Psoas muscle (tissue), 7 donors: ENCODE measurements at regions not wholly inside any gene's neighbourhood (a gene's known extent, or its start where the extent isn't known, plus 50 kb on each side); places are given as distances from the start of the nearest gene placed in this dataset.

Source experiments
- ATAC-seq, 4 donors: fragments of 200-7000 bp; cut with Tn5 transposase; one replicate each; pipeline ENCODE4 v1.9.1; 2020; ENCODE audit warnings: moderate library complexity in 3 of 4, mild to moderate bottlenecking in 2 of 4
- DNase-seq, 2 donors: peaks; one replicate each; pipeline ENCODE4 v3.0.0-alpha.2; 2020
- H3K27ac ChIP-seq: fragments of 200-600 bp; one replicate; pipeline ENCODE4 v1.8.0; 2022
- H3K27me3 ChIP-seq, 3 donors: fragments of 200-600 bp in 1 of 3; one replicate each; pipeline versions ENCODE4 v1.6.1 to v1.8.0; 2013 to 2022; ENCODE audit warnings: low read length in 2 of 3, mild to moderate bottlenecking in 2 of 3, moderate library complexity in 1 of 3; ENCODE audit not compliant: insufficient read depth in 3 of 3
- H3K36me3 ChIP-seq, 2 donors: fragments of 200-600 bp in 1 of 2; one replicate each; pipeline versions ENCODE4 v1.6.1 to v1.8.0; 2013 to 2022; ENCODE audit warnings: low read depth in 1 of 2, mild to moderate bottlenecking in 1 of 2, moderate library complexity in 1 of 2; ENCODE audit not compliant: insufficient read depth in 1 of 2
- H3K4me1 ChIP-seq: fragments of 200-600 bp; one replicate; pipeline ENCODE4 v1.8.0; 2022
- H3K4me3 ChIP-seq: fragments of 200-600 bp; one replicate; pipeline ENCODE4 v1.8.0; 2022; ENCODE audit warnings: mild to moderate bottlenecking
- H3K9me3 ChIP-seq: fragments of 200-600 bp; one replicate; pipeline ENCODE4 v1.8.0; 2022
- CTCF ChIP-seq: fragments of 200-600 bp; IDR thresholded peaks from one replicate; pipeline ENCODE4 v1.8.0; 2022; ENCODE audit warnings: antibody characterized with exemption
- WGBS, 3 donors: extraction: QIAGEN DNeasy Blood & Tissue Kit; methylation state at CpG; one replicate each; pipeline versions ENCODE4 v1.1.6 to v1.1.7; 2013; 5-methylcytosine and 5-hydroxymethylcytosine counted together
- intact Hi-C, 2 donors: fragments of 100-400 bp; cut with DNase I; formaldehyde crosslinking; loops; one replicate each; pipeline versions ENCODE4 v1.11.0 to v1.14.2; 2022
- donor health status: healthy with polysubstance abuse.
- donor health status: DM: no; HTN: no; CAD: no; lungs with moderate emphysema.
- donor health status: Bipolar disorder and iron deficiency.
- donor health status: healthy.
- donor health status: DM: yes; HTN: yes; CAD: no.
- donor health status: DM: no; HTN: no; CAD: no.
- donor health status: DM: yes; HTN: yes; CAD: no.

- no peak for ATAC-seq
- intact Hi-C loops: no loop called here
Observed at GRCh38 chr11:112631333-112631732, 329.9 kb upstream of the NCAM1 start.

GRCh38 chr11:112632866-112633505 lies 328.2 kb upstream of the NCAM1 start:
- no peak for TF ChIP-seq CTCF
- Histone ChIP-seq H3K36me3 (no peaks in the 10 kb centered on the region), H3K27me3 (peaks cover 0 to 24% (median 3%) of the 10 kb centered on the region in 3 donors), H3K4me1 (peaks cover 7% of the 10 kb centered on the region), H3K4me3 (no peak overlapping the region), H3K9me3 (no peaks in the 10 kb centered on the region), H3K27ac (no peak overlapping the region)
- intact Hi-C loops: no loop called here
- ATAC-seq: no peak
- 73 to 77% (median 75%) methylated on average over 5 of the region's 5 CpGs for WGBS, 3 donors
- no peak for DNase-seq

More at GRCh38 chr11:112631333-112631732, 329.9 kb upstream of the NCAM1 start:
- H3K27ac ChIP-seq: no peak overlapping the region
- peaks cover 0 to 15% (median 3%) of the 10 kb centered on the region in 3 donors for H3K27me3 ChIP-seq
- H3K9me3 ChIP-seq: no peaks in the 10 kb centered on the region
- no peak for DNase-seq
- H3K4me3 ChIP-seq: no peak overlapping the region
- no peaks in the 10 kb centered on the region for H3K36me3 ChIP-seq
- H3K4me1 ChIP-seq: peaks cover 7% of the 10 kb centered on the region
- no peak for TF ChIP-seq CTCF

- Histone ChIP-seq H3K36me3 (no peaks in the 10 kb centered on the region), H3K4me1 (peaks cover 7% of the 10 kb centered on the region), H3K9me3 (peaks cover 11% of the 10 kb centered on the region), H3K27me3 (peaks cover 0 to 27% (median 3%) of the 10 kb centered on the region in 3 donors), H3K27ac (no peak overlapping the region), H3K4me3 (no peak overlapping the region)
- WGBS, 3 donors: 19 to 26% (median 23%) methylated on average over 6 of the region's 6 CpGs
- TF ChIP-seq CTCF: no peak
- ATAC-seq: no peak
- intact Hi-C loops: no loop called here
- DNase-seq: no peak
Observed at GRCh38 chr11:112634551-112634950, 326.7 kb upstream of the NCAM1 start.

DNA sequence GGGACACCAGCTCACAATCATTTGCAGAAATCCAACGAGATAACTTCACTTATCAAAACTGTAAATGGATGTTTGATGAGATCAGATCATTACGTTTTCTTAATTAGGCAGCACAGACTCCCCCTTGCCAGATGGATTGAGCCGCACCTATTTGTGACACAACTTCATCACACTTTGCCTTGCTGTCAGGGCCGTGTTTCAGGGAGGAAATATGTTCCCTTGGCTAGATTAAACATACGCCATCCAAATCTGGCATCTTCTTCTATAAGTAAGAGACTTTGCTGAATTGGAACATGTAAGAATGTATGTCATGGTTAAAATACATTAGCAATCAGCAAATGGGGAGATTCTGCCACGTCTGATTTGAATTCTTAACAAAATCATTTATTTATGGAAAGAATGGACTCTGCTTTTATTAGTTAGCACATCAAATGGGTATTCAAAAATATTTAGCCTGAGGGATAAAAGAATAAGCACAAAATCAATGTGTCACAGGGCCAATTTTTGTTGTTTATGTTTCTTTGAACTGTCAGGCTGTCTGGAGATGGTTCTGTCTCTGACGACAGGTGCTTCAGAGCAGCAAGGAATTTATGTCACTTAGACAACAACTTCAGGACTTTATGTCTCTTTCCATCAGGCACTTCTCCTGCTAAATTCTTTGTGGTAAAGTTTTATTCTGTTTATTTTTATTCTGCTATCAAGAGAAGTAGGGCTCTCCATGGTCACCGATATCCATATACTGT lies 326.1 kb upstream of the NCAM1 start:
- H3K9me3 ChIP-seq: peaks cover 17% of the 10 kb centered on the region
- no peak for TF ChIP-seq CTCF
- peaks cover 7% of the 10 kb centered on the region for H3K4me1 ChIP-seq
- no peak overlapping the region for H3K27ac ChIP-seq
- 30 to 43% (median 35%) methylated on average over 8 of the region's 8 CpGs for WGBS, 3 donors
- peaks cover 0 to 27% (median 3%) of the 10 kb centered on the region in 3 donors for H3K27me3 ChIP-seq
- DNase-seq (no peak), ATAC-seq (no peak)
- H3K4me3 ChIP-seq: no peak overlapping the region
- H3K36me3 ChIP-seq: no peaks in the 10 kb centered on the region
- intact Hi-C loops: no loop called here
